ENCODE measurements at regions not wholly inside any gene's neighbourhood (a gene's known extent, or its start where the extent isn't known, plus 50 kb on each side); places are given as distances from the start of the nearest gene placed in this dataset.
A peak's percentile ranks its signal among the peaks of the same experiment; 100 is the strongest.
"Not testable (repeated sequence)": the region's sequence is repeated elsewhere in the genome, so short reads cannot be mapped to it uniquely, and the experiment has no call there.

- no peak for DNase-seq (ENCODE audit: low read depth in 4 of 4, low spot score in 3 of 4)
These were observed 411.0 kb downstream of the MAT2B start for GRCh38 chr5:163916376-163916775.

GRCh38 chr5:163916861-163917260 lies 411.4 kb downstream of the MAT2B start:
- DNase-seq (ENCODE audit: low read depth in 4 of 4, low spot score in 3 of 4), result no peak

- no peak for DNase-seq (ENCODE audit: low read depth in 4 of 4, low spot score in 3 of 4)
These were observed 412.3 kb downstream of the MAT2B start for GRCh38 chr5:163917747-163918146.

- not testable (repeated sequence) for DNase-seq (ENCODE audit: low read depth in 4 of 4, low spot score in 3 of 4)
These were observed 429.6 kb downstream of the MAT2B start for GRCh38 chr5:163934990-163935389.

GRCh38 chr5:163938595-163938994 lies 433.2 kb downstream of the MAT2B start:
- no peak for DNase-seq (ENCODE audit: low read depth in 4 of 4, low spot score in 3 of 4)

- no peak for DNase-seq (ENCODE audit: low read depth in 4 of 4, low spot score in 3 of 4)
These were observed 435.7 kb downstream of the MAT2B start for GRCh38 chr5:163941079-163941478.

GRCh38 chr5:163943546-163943945 lies 438.1 kb downstream of the MAT2B start:
- DNase-seq (ENCODE audit: low read depth in 4 of 4, low spot score in 3 of 4), result no peak

GRCh38 chr5:163944738-163945137 lies 439.3 kb downstream of the MAT2B start:
- DNase-seq (ENCODE audit: low read depth in 4 of 4, low spot score in 3 of 4), result no peak

GRCh38 chr5:163947848-163948666 lies 442.6 kb downstream of the MAT2B start:
- no peak for DNase-seq (ENCODE audit: low read depth in 4 of 4, low spot score in 3 of 4)

- no peak for DNase-seq (ENCODE audit: low read depth in 4 of 4, low spot score in 3 of 4)
These were observed 444.8 kb downstream of the MAT2B start for GRCh38 chr5:163950248-163950647.

- DNase-seq (ENCODE audit: low read depth in 4 of 4, low spot score in 3 of 4), result no peak
These were observed 445.6 kb downstream of the MAT2B start for GRCh38 chr5:163951069-163951468.

GRCh38 chr5:163953901-163954300 lies 448.5 kb downstream of the MAT2B start:
- no peak for DNase-seq (ENCODE audit: low read depth in 4 of 4, low spot score in 3 of 4)

- DNase-seq (ENCODE audit: low read depth in 4 of 4, low spot score in 3 of 4), result not testable (repeated sequence)
These were observed 455.8 kb downstream of the MAT2B start for GRCh38 chr5:163961230-163961629.

- no peak for DNase-seq (ENCODE audit: low read depth in 4 of 4, low spot score in 3 of 4)
These were observed 458.5 kb downstream of the MAT2B start for GRCh38 chr5:163963881-163964280.

GRCh38 chr5:163964671-163965070 lies 459.3 kb downstream of the MAT2B start:
- peak in 3 of 4 donors; percentile 15 to 37 (median 26) for DNase-seq (ENCODE audit: low read depth in 4 of 4, low spot score in 3 of 4)

GRCh38 chr5:163967268-163967667 lies 461.8 kb downstream of the MAT2B start:
- DNase-seq (ENCODE audit: low read depth in 4 of 4, low spot score in 3 of 4), result peak in 1 of 4 donors; percentile 6

- DNase-seq (ENCODE audit: low read depth in 4 of 4, low spot score in 3 of 4), result no peak
These were observed 463.2 kb downstream of the MAT2B start for GRCh38 chr5:163968651-163969050.

- no peak for DNase-seq (ENCODE audit: low read depth in 4 of 4, low spot score in 3 of 4)
These were observed 471.3 kb downstream of the MAT2B start for GRCh38 chr5:163976696-163977095.

- DNase-seq (ENCODE audit: low read depth in 4 of 4, low spot score in 3 of 4), result no peak
These were observed 473.5 kb downstream of the MAT2B start for GRCh38 chr5:163978897-163979296.

GRCh38 chr5:163988566-163988965 lies 483.1 kb downstream of the MAT2B start:
- DNase-seq (ENCODE audit: low read depth in 4 of 4, low spot score in 3 of 4), result no peak

- no peak for DNase-seq (ENCODE audit: low read depth in 4 of 4, low spot score in 3 of 4)
These were observed 487.7 kb downstream of the MAT2B start for GRCh38 chr5:163993126-163993525.

- DNase-seq (ENCODE audit: low read depth in 4 of 4, low spot score in 3 of 4), result no peak
These were observed 489.8 kb downstream of the MAT2B start for GRCh38 chr5:163995206-163995605.

GRCh38 chr5:163997965-163998364 lies 492.5 kb downstream of the MAT2B start:
- no peak for DNase-seq (ENCODE audit: low read depth in 4 of 4, low spot score in 3 of 4)
